Liver (tissue), 8 donors: ENCODE measurements at regions not wholly inside any gene's neighbourhood (a gene's known extent, or its start where the extent isn't known, plus 50 kb on each side); places are given as distances from the start of the nearest gene placed in this dataset.
A peak's percentile ranks its signal among the peaks of the same experiment; 100 is the strongest.

Source experiments
- DNase-seq: peaks from one replicate; pipeline ENCODE4 v3.0.0-alpha.2; 2017; ENCODE audit warnings: low spot score
- H3K27ac ChIP-seq, 2 donors: one replicate each; pipeline ENCODE4 v1.7.0; 2013; ENCODE audit warnings: inconsistent platforms in 2 of 2, low read length in 2 of 2, control low read depth in 1 of 2, low read depth in 1 of 2, mild to moderate bottlenecking in 1 of 2
- H3K27me3 ChIP-seq, 4 donors: one replicate each; pipeline versions ENCODE4 v1.6.1 to v1.7.0; 2013; ENCODE audit warnings: low read length in 3 of 4, inconsistent platforms in 1 of 4, mild to moderate bottlenecking in 1 of 4, moderate library complexity in 1 of 4; ENCODE audit not compliant: control insufficient read depth in 4 of 4, insufficient read depth in 4 of 4
- H3K36me3 ChIP-seq, 4 donors: one replicate each; pipeline versions ENCODE4 v1.6.1 to v1.7.0; 2013; ENCODE audit warnings: low read length in 3 of 4, mild to moderate bottlenecking in 3 of 4, low read depth in 1 of 4, moderate library complexity in 1 of 4; ENCODE audit not compliant: control insufficient read depth in 4 of 4, insufficient read depth in 3 of 4
- H3K4me1 ChIP-seq, 4 donors: one replicate each; pipeline versions ENCODE4 v1.6.1 to v1.7.0; 2013; ENCODE audit warnings: low read length in 3 of 4, mild to moderate bottlenecking in 3 of 4, moderate library complexity in 1 of 4; ENCODE audit not compliant: control insufficient read depth in 4 of 4, insufficient read depth in 4 of 4
- H3K4me3 ChIP-seq, 3 donors: one replicate each; pipeline versions ENCODE4 v1.6.1 to v1.7.0; 2013; ENCODE audit warnings: low read length in 3 of 3, control low read depth in 1 of 3, low read depth in 1 of 3, mild to moderate bottlenecking in 1 of 3
- H3K9ac ChIP-seq, 2 donors: one replicate each; pipeline ENCODE4 v1.7.0; 2013; ENCODE audit warnings: low read length in 2 of 2, mild to moderate bottlenecking in 2 of 2, moderate library complexity in 2 of 2, control low read depth in 1 of 2, low read depth in 1 of 2
- H3K9me3 ChIP-seq, 4 donors: one replicate each; pipeline versions ENCODE4 v1.6.1 to v1.7.0; 2013; ENCODE audit warnings: low read length in 3 of 4; ENCODE audit not compliant: control insufficient read depth in 4 of 4
- EGR1 ChIP-seq, 2 donors: IDR thresholded peaks; 2 replicates each; pipeline ENCODE4 v1.6.1; 2016 to 2018; ENCODE audit warnings: antibody characterized with exemption in 2 of 2, low read depth in 2 of 2
- FOXA1 ChIP-seq: IDR thresholded peaks from 2 replicates; pipeline ENCODE4 v1.6.1; 2016; ENCODE audit warnings: antibody characterized with exemption
- FOXA2 ChIP-seq: IDR thresholded peaks from 2 replicates; pipeline ENCODE4 v1.6.1; 2016; ENCODE audit warnings: antibody characterized with exemption
- JUND ChIP-seq, 2 donors: IDR thresholded peaks; 2 replicates each; pipeline ENCODE4 v1.6.1; 2016; ENCODE audit warnings: antibody characterized with exemption in 2 of 2
- MAX ChIP-seq: IDR thresholded peaks from 2 replicates; pipeline ENCODE4 v1.6.1; 2016; ENCODE audit warnings: antibody characterized with exemption
- NR2F2 ChIP-seq: IDR thresholded peaks from 2 replicates; pipeline ENCODE4 v1.6.1; 2016; ENCODE audit warnings: antibody characterized with exemption
- RAD21 ChIP-seq, 2 donors: IDR thresholded peaks; 2 replicates each; pipeline ENCODE4 v1.6.1; 2016; ENCODE audit warnings: antibody characterized with exemption in 2 of 2, mild to moderate bottlenecking in 2 of 2
- REST ChIP-seq: IDR thresholded peaks from 2 replicates; pipeline ENCODE4 v1.6.1; 2016; ENCODE audit warnings: antibody characterized with exemption, mild to moderate bottlenecking
- SP1 ChIP-seq: IDR thresholded peaks from 2 replicates; pipeline ENCODE4 v1.6.1; 2018; ENCODE audit warnings: antibody characterized with exemption, mild to moderate bottlenecking
- TAF1 ChIP-seq: conservative IDR thresholded peaks from 2 replicates; pipeline ENCODE4 v1.6.1; 2016; ENCODE audit warnings: antibody characterized with exemption, mild to moderate bottlenecking
- YY1 ChIP-seq: IDR thresholded peaks from 2 replicates; pipeline ENCODE4 v1.6.1; 2016; ENCODE audit warnings: antibody characterized with exemption, mild to moderate bottlenecking
- WGBS: extraction: QIAGEN DNeasy Blood & Tissue Kit; methylation state at CpG from one replicate; pipeline ENCODE4 v1.1.7; 2013; 5-methylcytosine and 5-hydroxymethylcytosine counted together
- TF ChIP-seq, protein P1 (sequence below): fragments of 150-350 bp; IDR thresholded peaks from 2 replicates; pipeline ENCODE4 v1.5.1; 2017; ENCODE audit warnings: improper control_type of control experiment, low read depth, low read length; ENCODE audit not compliant: missing input control
- TF ChIP-seq, protein P2 (sequence below): IDR thresholded peaks from 2 replicates; pipeline ENCODE4 v1.6.1; 2016; ENCODE audit warnings: antibody characterized with exemption
- donor health status: healthy.
- donor health status: healthy.
- donor health status: healthy.
- donor health status: healthy.
- donor health status: healthy.

- no peak for TF ChIP-seq TAF1
- no peak for TF ChIP-seq FOXA1
- no peak for TF ChIP-seq FOXA2
- no peaks in the 10 kb centered on the region for H3K36me3 ChIP-seq
- no peak overlapping the region for H3K4me3 ChIP-seq
- H3K27ac ChIP-seq = no peak overlapping the region
- H3K4me1 ChIP-seq = no peaks in the 10 kb centered on the region
- WGBS = 80% methylated on average over 4 of the region's 4 CpGs
- no peak for DNase-seq
- H3K9me3 ChIP-seq = no peaks in the 10 kb centered on the region
- H3K9ac ChIP-seq = no peak overlapping the region
- no peaks in the 10 kb centered on the region for H3K27me3 ChIP-seq
Measured at GRCh38 chr2:83217854-83218253, 1241.2 kb downstream of the SUCLG1 start.

DNA sequence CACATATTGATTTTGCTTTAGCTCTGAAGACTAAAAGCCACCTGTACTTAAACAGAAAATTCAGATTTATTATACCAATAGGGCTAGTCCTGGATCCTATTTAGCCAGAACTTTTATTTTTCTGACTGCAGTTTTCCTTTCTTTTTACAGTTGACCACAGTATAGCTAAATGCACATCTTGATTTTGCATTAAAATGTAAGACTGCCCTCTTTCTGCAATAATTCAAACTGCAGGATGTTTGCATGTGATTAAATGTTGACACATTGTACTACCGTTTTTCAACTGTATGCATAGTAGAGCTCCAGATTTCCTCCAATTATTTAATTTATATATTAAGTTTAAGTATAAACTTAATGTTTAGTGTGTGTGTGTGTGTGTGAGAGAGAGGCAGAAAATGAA lies 1262.9 kb downstream of the SUCLG1 start:
- no peak overlapping the region for H3K27ac ChIP-seq
- no peak overlapping the region for H3K4me3 ChIP-seq
- no peak for DNase-seq
- 0% methylated on average over 1 of the region's 1 CpG for WGBS
- no peaks in the 10 kb centered on the region for H3K36me3 ChIP-seq
- no peaks in the 10 kb centered on the region for H3K9me3 ChIP-seq
- no peaks in the 10 kb centered on the region for H3K4me1 ChIP-seq
- TF ChIP-seq MAX = no peak
- no peak for TF ChIP-seq YY1
- no peak for TF ChIP-seq JUND (IDR thresholded peaks at IDR 0.05)
- TF ChIP-seq SP1 = no peak
- TF ChIP-seq, protein P1, sequence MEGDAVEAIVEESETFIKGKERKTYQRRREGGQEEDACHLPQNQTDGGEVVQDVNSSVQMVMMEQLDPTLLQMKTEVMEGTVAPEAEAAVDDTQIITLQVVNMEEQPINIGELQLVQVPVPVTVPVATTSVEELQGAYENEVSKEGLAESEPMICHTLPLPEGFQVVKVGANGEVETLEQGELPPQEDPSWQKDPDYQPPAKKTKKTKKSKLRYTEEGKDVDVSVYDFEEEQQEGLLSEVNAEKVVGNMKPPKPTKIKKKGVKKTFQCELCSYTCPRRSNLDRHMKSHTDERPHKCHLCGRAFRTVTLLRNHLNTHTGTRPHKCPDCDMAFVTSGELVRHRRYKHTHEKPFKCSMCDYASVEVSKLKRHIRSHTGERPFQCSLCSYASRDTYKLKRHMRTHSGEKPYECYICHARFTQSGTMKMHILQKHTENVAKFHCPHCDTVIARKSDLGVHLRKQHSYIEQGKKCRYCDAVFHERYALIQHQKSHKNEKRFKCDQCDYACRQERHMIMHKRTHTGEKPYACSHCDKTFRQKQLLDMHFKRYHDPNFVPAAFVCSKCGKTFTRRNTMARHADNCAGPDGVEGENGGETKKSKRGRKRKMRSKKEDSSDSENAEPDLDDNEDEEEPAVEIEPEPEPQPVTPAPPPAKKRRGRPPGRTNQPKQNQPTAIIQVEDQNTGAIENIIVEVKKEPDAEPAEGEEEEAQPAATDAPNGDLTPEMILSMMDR = peak; percentile 87
- no peak for TF ChIP-seq NR2F2
- TF ChIP-seq, protein P2, sequence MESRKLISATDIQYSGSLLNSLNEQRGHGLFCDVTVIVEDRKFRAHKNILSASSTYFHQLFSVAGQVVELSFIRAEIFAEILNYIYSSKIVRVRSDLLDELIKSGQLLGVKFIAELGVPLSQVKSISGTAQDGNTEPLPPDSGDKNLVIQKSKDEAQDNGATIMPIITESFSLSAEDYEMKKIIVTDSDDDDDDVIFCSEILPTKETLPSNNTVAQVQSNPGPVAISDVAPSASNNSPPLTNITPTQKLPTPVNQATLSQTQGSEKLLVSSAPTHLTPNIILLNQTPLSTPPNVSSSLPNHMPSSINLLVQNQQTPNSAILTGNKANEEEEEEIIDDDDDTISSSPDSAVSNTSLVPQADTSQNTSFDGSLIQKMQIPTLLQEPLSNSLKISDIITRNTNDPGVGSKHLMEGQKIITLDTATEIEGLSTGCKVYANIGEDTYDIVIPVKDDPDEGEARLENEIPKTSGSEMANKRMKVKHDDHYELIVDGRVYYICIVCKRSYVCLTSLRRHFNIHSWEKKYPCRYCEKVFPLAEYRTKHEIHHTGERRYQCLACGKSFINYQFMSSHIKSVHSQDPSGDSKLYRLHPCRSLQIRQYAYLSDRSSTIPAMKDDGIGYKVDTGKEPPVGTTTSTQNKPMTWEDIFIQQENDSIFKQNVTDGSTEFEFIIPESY = no peak
- no peak for TF ChIP-seq EGR1 (IDR thresholded peaks at IDR 0.05; ENCODE audit: low read depth in 2 of 2)
- no peak for TF ChIP-seq FOXA2
- TF ChIP-seq RAD21 (IDR thresholded peaks at IDR 0.05) = peak; percentile 91 to 94
- no peak for TF ChIP-seq REST
- no peak overlapping the region for H3K9ac ChIP-seq
- no peaks in the 10 kb centered on the region for H3K27me3 ChIP-seq
